ENCODE measurements at regions not wholly inside any gene's neighbourhood (a gene's known extent, or its start where the extent isn't known, plus 50 kb on each side); places are given as distances from the start of the nearest gene placed in this dataset.

DNA sequence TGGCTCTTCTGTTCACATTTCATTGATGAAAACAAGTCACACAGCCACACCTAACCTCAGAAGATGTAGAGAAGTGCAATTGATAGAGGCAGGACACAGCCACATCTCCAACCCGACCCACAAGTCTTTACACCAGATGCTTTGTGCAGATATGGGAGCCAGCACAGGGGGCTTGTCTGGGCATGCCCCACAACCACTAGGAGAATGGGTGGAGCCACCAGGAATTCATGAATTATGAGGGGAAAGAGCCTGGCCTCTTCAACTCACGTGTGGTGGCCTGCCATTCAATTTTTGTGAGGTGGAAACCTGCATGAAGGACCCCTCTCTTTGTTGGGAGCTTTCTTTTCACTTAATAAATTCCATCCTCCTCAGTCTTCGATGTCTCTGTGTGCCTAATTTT is 79.1 kb downstream of the OGFRL1 start:
- WGBS, result 74% methylated on average over 3 of the region's 3 CpGs
- Histone ChIP-seq H3K27me3 (ENCODE audit: control insufficient read depth in 4 of 4, insufficient read depth in 4 of 4, low read length in 3 of 4) (no peaks in the 10 kb centered on the region), H3K36me3 (ENCODE audit: control insufficient read depth in 4 of 4, insufficient read depth in 3 of 4, low read depth in 1 of 4, low read length in 3 of 4) (peaks cover 0 to 3% (median under 1%) of the 10 kb centered on the region in 4 donors), H3K27ac (ENCODE audit: low read depth in 1 of 2, low read length in 2 of 2) (no peak overlapping the region), H3K4me3 (ENCODE audit: low read depth in 1 of 3, low read length in 3 of 3) (no peak overlapping the region), H3K4me1 (ENCODE audit: control insufficient read depth in 4 of 4, insufficient read depth in 4 of 4, low read length in 3 of 4) (no peaks in the 10 kb centered on the region), H3K9me3 (ENCODE audit: control insufficient read depth in 4 of 4, low read length in 3 of 4) (no peaks in the 10 kb centered on the region), H3K9ac (ENCODE audit: low read depth in 1 of 2, low read length in 2 of 2) (no peak overlapping the region)
- no peak for DNase-seq (ENCODE audit: low spot score)
- TF ChIP-seq, protein P1, sequence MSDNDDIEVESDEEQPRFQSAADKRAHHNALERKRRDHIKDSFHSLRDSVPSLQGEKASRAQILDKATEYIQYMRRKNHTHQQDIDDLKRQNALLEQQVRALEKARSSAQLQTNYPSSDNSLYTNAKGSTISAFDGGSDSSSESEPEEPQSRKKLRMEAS (IDR thresholded peaks at IDR 0.05), result no peak

DNA sequence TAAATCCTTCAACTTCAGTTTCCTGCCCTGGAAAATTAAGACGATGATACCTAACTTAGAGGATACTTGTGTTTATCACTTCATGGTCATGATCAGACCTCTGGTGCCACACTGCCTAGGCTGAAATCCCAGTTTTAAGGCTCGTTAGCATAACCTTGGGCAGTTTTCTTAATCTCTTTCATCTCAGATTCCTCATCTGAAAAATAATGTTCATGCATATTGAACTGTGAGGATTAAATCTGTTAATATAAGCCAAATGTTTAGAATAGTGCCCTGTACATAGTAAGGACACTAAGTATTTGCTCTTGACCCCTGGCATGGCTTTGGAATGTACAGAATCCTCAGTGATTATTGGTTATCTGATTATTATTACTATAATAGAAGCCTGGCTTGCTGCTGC is 79.7 kb downstream of the OGFRL1 start:
- WGBS, result 88% methylated on average over 2 of the region's 2 CpGs
- no peak for DNase-seq (ENCODE audit: low spot score)

More for the DNA sequence above, 79.7 kb downstream of the OGFRL1 start:
- Histone ChIP-seq H3K36me3 (ENCODE audit: control insufficient read depth in 4 of 4, insufficient read depth in 3 of 4, low read depth in 1 of 4, low read length in 3 of 4) (peaks cover 0 to 3% (median under 1%) of the 10 kb centered on the region in 4 donors), H3K27ac (ENCODE audit: low read depth in 1 of 2, low read length in 2 of 2) (no peak overlapping the region), H3K4me1 (ENCODE audit: control insufficient read depth in 4 of 4, insufficient read depth in 4 of 4, low read length in 3 of 4) (no peaks in the 10 kb centered on the region), H3K9ac (ENCODE audit: low read depth in 1 of 2, low read length in 2 of 2) (no peak overlapping the region), H3K27me3 (ENCODE audit: control insufficient read depth in 4 of 4, insufficient read depth in 4 of 4, low read length in 3 of 4) (no peaks in the 10 kb centered on the region), H3K9me3 (ENCODE audit: control insufficient read depth in 4 of 4, low read length in 3 of 4) (no peaks in the 10 kb centered on the region), H3K4me3 (ENCODE audit: low read depth in 1 of 3, low read length in 3 of 3) (no peak overlapping the region)
- TF ChIP-seq CTCF (IDR thresholded peaks at IDR 0.05; ENCODE audit: low read depth, low read length, missing input control), result no peak
- TF ChIP-seq, protein P1 (IDR thresholded peaks at IDR 0.05), result no peak
- TF ChIP-seq ZBTB33 (IDR thresholded peaks at IDR 0.05), result no peak
- TF ChIP-seq HNF4G (IDR thresholded peaks at IDR 0.05), result no peak
- TF ChIP-seq HNF4A (conservative IDR thresholded peaks at IDR 0.05), result no peak
- TF ChIP-seq RXRA (IDR thresholded peaks at IDR 0.05), result no peak
- TF ChIP-seq NR2F2 (IDR thresholded peaks at IDR 0.05), result no peak
- TF ChIP-seq FOXA1 (IDR thresholded peaks at IDR 0.05), result no peak
- TF ChIP-seq YY1 (IDR thresholded peaks at IDR 0.05), result no peak
- TF ChIP-seq FOXA2 (IDR thresholded peaks at IDR 0.05), result no peak
- no peak for TF ChIP-seq REST (IDR thresholded peaks at IDR 0.05)
- TF ChIP-seq EGR1 (IDR thresholded peaks at IDR 0.05; ENCODE audit: low read depth in 2 of 2), result no peak
- no peak for TF ChIP-seq RAD21 (IDR thresholded peaks at IDR 0.05)
- no peak for TF ChIP-seq JUND (IDR thresholded peaks at IDR 0.05)
- TF ChIP-seq ATF3 (IDR thresholded peaks at IDR 0.05), result no peak
- no peak for TF ChIP-seq GABPA (IDR thresholded peaks at IDR 0.05 in 1 of 2, conservative IDR thresholded peaks at IDR 0.05 in 1 of 2)
- TF ChIP-seq SP1 (IDR thresholded peaks at IDR 0.05), result no peak
- no peak for TF ChIP-seq TAF1 (conservative IDR thresholded peaks at IDR 0.05)

Data from liver (tissue), 8 donors.